Heart left ventricle (tissue), 16 donors: ENCODE measurements at regions not wholly inside any gene's neighbourhood (a gene's known extent, or its start where the extent isn't known, plus 50 kb on each side); places are given as distances from the start of the nearest gene placed in this dataset.

Experiments used
- ATAC-seq, 4 donors: fragments of 200-7000 bp; cut with Tn5 transposase; one replicate each; pipeline ENCODE4 v1.9.1; 2020 to 2022; ENCODE audit warnings: moderate library complexity in 4 of 4, mild to moderate bottlenecking in 3 of 4, moderate number of reproducible peaks in 1 of 4
- DNase-seq, 5 donors: peaks; one replicate each; pipeline ENCODE4 v3.0.0-alpha.2; 2020
- H3K27ac ChIP-seq, 12 donors: fragments of 200-600 bp; sonication (generic) in 4 of 12; one replicate each; pipeline versions ENCODE4 v1.5.0 to v1.8.0; 2016 to 2022; ENCODE audit warnings: mild to moderate bottlenecking in 2 of 12
- H3K27me3 ChIP-seq, 9 donors: fragments of 200-600 bp; sonication (generic) in 2 of 9; one replicate each; pipeline versions ENCODE4 v1.5.1 to v1.8.0; 2016 to 2022; ENCODE audit warnings: mild to moderate bottlenecking in 3 of 9
- H3K36me3 ChIP-seq, 9 donors: fragments of 200-600 bp; sonication (generic) in 2 of 9; one replicate each; pipeline versions ENCODE4 v1.5.0 to v1.8.0; 2018 to 2022; ENCODE audit warnings: mild to moderate bottlenecking in 2 of 9
- H3K4me1 ChIP-seq, 12 donors: fragments of 200-600 bp; sonication (generic) in 4 of 12; one replicate each; pipeline versions ENCODE4 v1.5.0 to v1.8.0; 2016 to 2022; ENCODE audit warnings: mild to moderate bottlenecking in 3 of 12
- H3K4me3 ChIP-seq, 12 donors: fragments of 200-600 bp; sonication (generic) in 4 of 12; one replicate each; pipeline versions ENCODE4 v1.5.0 to v1.8.0; 2017 to 2022; ENCODE audit warnings: mild to moderate bottlenecking in 9 of 12, moderate library complexity in 4 of 12
- H3K9me3 ChIP-seq, 12 donors: fragments of 200-600 bp; sonication (generic) in 4 of 12; one replicate each; pipeline versions ENCODE4 v1.5.0 to v1.8.0; 2016 to 2022; ENCODE audit warnings: mild to moderate bottlenecking in 1 of 12
- POLR2A ChIP-seq, 2 donors: fragments of 450-650 bp; IDR thresholded peaks; one replicate each; pipeline ENCODE4 v1.6.1; 2017; ENCODE audit warnings: antibody characterized with exemption in 2 of 2, mild to moderate bottlenecking in 2 of 2, moderate library complexity in 2 of 2
- WGBS, 4 donors: extraction: QIAGEN DNeasy Blood & Tissue Kit in 2 of 4; methylation state at CpG; one replicate each; pipeline versions ENCODE4 v1.1.5 to v1.1.7; 2013 to 2018; 5-methylcytosine and 5-hydroxymethylcytosine counted together
- intact Hi-C, 10 donors: fragments of 100-400 bp; cut with DNase I; formaldehyde crosslinking; loops; one replicate each; pipeline versions ENCODE4 v1.11.1 to v1.14.2; 2022
- TF ChIP-seq, protein P1 (sequence below), 12 donors: fragments of 200-600 bp; sonication (generic) in 4 of 12; IDR thresholded peaks; one replicate each; pipeline versions ENCODE4 v1.5.0 to v1.8.0; 2018 to 2022; ENCODE audit warnings: antibody characterized with exemption in 12 of 12, mild to moderate bottlenecking in 5 of 12
- donor health status: ischemic (EF 13 %, LVEDD 7.1; RV severe dilation, severe dysfunction).
- donor health status: healthy with polysubstance abuse.
- donor health status: DM: no; HTN: yes; CAD: no.
- donor health status: DM: no; HTN: no; CAD: no.
- donor health status: ischemic (EF 25% LVEDD 6.9; RV normal size, moderate dysfunction).
- donor health status: ischemic (EF 25% LVEDD 5.7; RV mildly dilated, moderate dysfunction).
- donor health status: healthy.
- donor health status: DM: yes; HTN: yes; CAD: no.
- donor health status: ischemic (EF 35%, LVEDD 5.7; RV mildly dilated, moderate dysfunction).
- donor health status: nonischemic (EF 11% LVEDD 7.7; RV severe dilation, severe dysfunction).
- donor health status: DM: yes; HTN: yes; CAD: no.
- donor health status: PGD.
- donor health status: ischemic (EF 29% LVEDD 5.4; RV normal size, mild dysfunction).
- donor health status: nonischemic (EF 23%, LVEDD 6.1; RV moderate dilation, normal function).

DNA sequence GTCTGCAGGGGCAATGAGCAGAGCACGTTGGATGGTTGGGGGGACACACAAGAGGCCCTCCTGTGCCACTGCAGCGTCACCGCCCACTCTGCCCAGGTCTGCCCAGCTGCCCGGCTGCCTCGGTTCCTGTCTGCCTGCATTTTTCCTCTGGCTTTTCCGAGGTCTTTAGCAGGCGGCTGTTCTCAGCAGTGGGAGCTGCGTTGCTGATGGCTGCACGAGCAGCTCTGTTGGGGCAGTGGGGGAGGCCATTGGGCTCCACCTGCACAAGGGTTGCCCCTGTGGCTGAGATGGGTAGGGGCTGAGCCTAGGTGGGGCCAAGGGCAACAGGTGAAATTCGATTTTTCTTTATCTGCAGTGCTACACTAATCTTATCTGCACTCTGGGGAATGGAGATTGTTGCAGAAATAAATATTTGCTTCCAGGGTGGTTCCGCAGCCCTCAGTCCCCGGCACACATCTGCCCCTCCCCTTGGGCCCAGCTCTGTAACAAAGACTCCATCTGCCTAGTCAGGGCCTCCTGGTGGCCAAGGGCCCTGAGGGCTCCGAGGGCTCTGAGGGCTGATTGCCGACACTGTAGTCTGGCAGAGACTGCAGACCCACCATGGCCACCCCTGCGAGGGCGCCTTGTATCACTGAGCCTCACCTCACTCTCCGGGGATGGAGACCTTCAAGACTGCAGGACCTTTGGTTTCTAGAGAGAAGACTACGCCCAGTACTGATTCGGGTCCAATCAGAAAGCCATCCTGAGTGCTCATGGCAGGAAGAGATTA is 141.7 kb upstream of the SHH start:
- Histone ChIP-seq H3K4me1 (no peaks in the 10 kb centered on the region), H3K27ac (no peak overlapping the region), H3K36me3 (no peaks in the 10 kb centered on the region), H3K9me3 (no peaks in the 10 kb centered on the region), H3K27me3 (peaks cover 0 to 12% (median 0%) of the 10 kb centered on the region in 9 donors), H3K4me3 (no peak overlapping the region)
- DNase-seq (no peak), ATAC-seq (no peak)
- intact Hi-C loops, result no loop called here
- TF ChIP-seq, protein P1, sequence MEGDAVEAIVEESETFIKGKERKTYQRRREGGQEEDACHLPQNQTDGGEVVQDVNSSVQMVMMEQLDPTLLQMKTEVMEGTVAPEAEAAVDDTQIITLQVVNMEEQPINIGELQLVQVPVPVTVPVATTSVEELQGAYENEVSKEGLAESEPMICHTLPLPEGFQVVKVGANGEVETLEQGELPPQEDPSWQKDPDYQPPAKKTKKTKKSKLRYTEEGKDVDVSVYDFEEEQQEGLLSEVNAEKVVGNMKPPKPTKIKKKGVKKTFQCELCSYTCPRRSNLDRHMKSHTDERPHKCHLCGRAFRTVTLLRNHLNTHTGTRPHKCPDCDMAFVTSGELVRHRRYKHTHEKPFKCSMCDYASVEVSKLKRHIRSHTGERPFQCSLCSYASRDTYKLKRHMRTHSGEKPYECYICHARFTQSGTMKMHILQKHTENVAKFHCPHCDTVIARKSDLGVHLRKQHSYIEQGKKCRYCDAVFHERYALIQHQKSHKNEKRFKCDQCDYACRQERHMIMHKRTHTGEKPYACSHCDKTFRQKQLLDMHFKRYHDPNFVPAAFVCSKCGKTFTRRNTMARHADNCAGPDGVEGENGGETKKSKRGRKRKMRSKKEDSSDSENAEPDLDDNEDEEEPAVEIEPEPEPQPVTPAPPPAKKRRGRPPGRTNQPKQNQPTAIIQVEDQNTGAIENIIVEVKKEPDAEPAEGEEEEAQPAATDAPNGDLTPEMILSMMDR (IDR thresholded peaks at IDR 0.05), result no peak
- TF ChIP-seq POLR2A (IDR thresholded peaks at IDR 0.05), result no peak
- 68 to 83% (median 75%) methylated on average over 9 to 19 of the region's 19 CpGs for WGBS, 4 donors

DNA sequence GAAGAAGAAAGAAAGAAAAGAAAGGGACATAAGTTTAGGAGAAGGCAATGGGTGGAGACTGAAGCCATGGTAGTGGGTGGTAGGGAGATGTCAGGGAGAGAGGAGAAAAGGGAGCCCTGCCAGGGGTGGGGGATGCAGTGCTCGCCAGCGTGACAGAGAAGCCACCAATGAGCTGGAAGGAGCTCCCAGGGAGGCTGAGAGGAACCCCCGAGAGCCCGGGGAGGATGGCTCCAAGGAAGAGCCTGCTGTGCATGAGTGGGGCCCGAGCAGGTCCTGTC is 141.2 kb upstream of the SHH start:
- H3K9me3 ChIP-seq, result no peaks in the 10 kb centered on the region
- no peak for TF ChIP-seq POLR2A (IDR thresholded peaks at IDR 0.05)
- TF ChIP-seq, protein P1 (IDR thresholded peaks at IDR 0.05), result no peak
- H3K4me3 ChIP-seq, result no peak overlapping the region
- no peaks in the 10 kb centered on the region for H3K36me3 ChIP-seq
- 66 to 74% (median 69%) methylated on average over 5 of the region's 5 CpGs for WGBS, 4 donors
- H3K27ac ChIP-seq, result no peak overlapping the region
- no peak for ATAC-seq
- DNase-seq, result no peak
- H3K4me1 ChIP-seq, result no peaks in the 10 kb centered on the region
- intact Hi-C loops, result no loop called here
- peaks cover 0 to 17% (median 0%) of the 10 kb centered on the region in 9 donors for H3K27me3 ChIP-seq

DNA sequence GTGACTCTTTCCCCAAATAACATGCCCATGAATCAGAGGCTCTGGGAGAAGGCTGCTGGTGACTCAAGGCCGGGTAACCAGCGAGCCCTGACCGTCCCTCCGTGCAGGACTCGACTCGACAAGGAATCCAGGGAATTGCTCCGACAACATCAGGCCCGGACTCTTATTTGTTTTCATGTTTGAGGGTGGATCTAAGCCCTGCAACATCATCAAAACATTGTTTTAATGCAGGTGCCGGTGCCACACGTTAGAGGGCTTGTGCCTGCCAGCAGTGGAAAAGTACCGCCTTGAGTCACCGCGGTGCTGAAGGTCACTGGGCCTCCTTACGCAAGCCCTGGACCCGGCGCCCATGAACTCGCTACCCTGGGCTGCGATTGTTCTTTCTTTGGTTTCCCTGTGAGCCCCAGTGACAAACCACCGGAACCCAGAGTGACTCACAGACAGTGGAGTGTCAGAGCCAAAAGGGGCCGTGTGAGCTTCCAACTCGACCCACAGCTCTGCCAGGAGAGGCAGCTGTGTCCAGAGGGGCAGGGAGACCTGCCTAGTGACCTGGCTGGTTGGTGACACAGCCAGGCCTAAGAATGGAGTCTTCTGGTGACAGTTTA is 139.4 kb upstream of the SHH start:
- Histone ChIP-seq H3K4me1 (no peaks in the 10 kb centered on the region), H3K4me3 (no peak overlapping the region), H3K36me3 (no peaks in the 10 kb centered on the region), H3K27me3 (peaks cover 0 to 26% (median 0%) of the 10 kb centered on the region in 9 donors), H3K27ac (no peak overlapping the region), H3K9me3 (no peaks in the 10 kb centered on the region)
- 79 to 85% (median 82%) methylated on average over 20 to 21 of the region's 21 CpGs for WGBS, 4 donors
- TF ChIP-seq, protein P1 (IDR thresholded peaks at IDR 0.05), result no peak
- TF ChIP-seq POLR2A (IDR thresholded peaks at IDR 0.05), result no peak
- intact Hi-C loops, result no loop called here
- no peak for DNase-seq
- ATAC-seq, result no peak

GRCh38 chr7:155950898-155951553 is 138.8 kb upstream of the SHH start:
- DNase-seq (no peak), ATAC-seq (no peak)
- Histone ChIP-seq H3K4me3 (no peak overlapping the region), H3K9me3 (peaks cover 0 to 4% (median 0%) of the 10 kb centered on the region in 12 donors), H3K4me1 (no peaks in the 10 kb centered on the region), H3K36me3 (no peaks in the 10 kb centered on the region), H3K27ac (no peak overlapping the region), H3K27me3 (peaks cover 0 to 26% (median 0%) of the 10 kb centered on the region in 9 donors)
- intact Hi-C loops, result no loop called here
- TF ChIP-seq, protein P1 (IDR thresholded peaks at IDR 0.05), result no peak
- no peak for TF ChIP-seq POLR2A (IDR thresholded peaks at IDR 0.05)
- 78 to 85% (median 83%) methylated on average over 14 of the region's 14 CpGs for WGBS, 4 donors
